Naive thymus-derived CD4-positive, alpha-beta T cell (primary cell): ENCODE measurements at regions not wholly inside any gene's neighbourhood (a gene's known extent, or its start where the extent isn't known, plus 50 kb on each side); places are given as distances from the start of the nearest gene placed in this dataset.
A peak's percentile ranks its signal among the peaks of the same experiment; 100 is the strongest.

Source experiments
- ATAC-seq: fragments of 150-1000 bp; cut with Tn5 transposase; 2 replicates; pipeline ENCODE4 v1.10.0; 2021; ENCODE audit warnings: mild to moderate bottlenecking, moderate library complexity
- CTCF ChIA-PET: fragments of 350-600 bp; sonication (Branson Sonifier 250); formaldehyde crosslinking; loops from one replicate; lab custom pipeline; 2021; ENCODE audit warnings: antibody characterized with exemption; lab: Charles Lee
- POLR2A ChIA-PET: fragments of 350-600 bp; sonication (Branson Sonifier 250); formaldehyde crosslinking; loops from one replicate; lab custom pipeline; 2021; ENCODE audit warnings: antibody characterized with exemption, inconsistent platforms; lab: Charles Lee
- DNase-seq, 9 donors: peaks; one replicate each; pipeline versions ENCODE4 v3.0.0 to v3.0.0-alpha.2; 2020 to 2022; ENCODE audit warnings: mixed read lengths in 1 of 9
- H3K27ac ChIP-seq: one replicate; pipeline ENCODE4 v1.7.0; 2013; ENCODE audit warnings: mild to moderate bottlenecking, low read depth, low read length, moderate library complexity
- H3K27me3 ChIP-seq, 2 donors: one replicate each; pipeline ENCODE4 v1.7.0; 2013; ENCODE audit warnings: low read length in 2 of 2, mild to moderate bottlenecking in 2 of 2, moderate library complexity in 2 of 2; ENCODE audit not compliant: control insufficient read depth in 2 of 2, insufficient read depth in 2 of 2
- H3K36me3 ChIP-seq, 3 experiments: 1 replicate in 2 of 3; 2 replicates in 1 of 3; pipeline ENCODE4 v1.7.0; 2013; ENCODE audit warnings: low read length in 3 of 3, mild to moderate bottlenecking in 3 of 3, moderate library complexity in 1 of 3; ENCODE audit not compliant: insufficient read depth in 3 of 3, control insufficient read depth in 2 of 3
- H3K4me1 ChIP-seq, 2 donors: one replicate each; pipeline ENCODE4 v1.7.0; 2013; ENCODE audit warnings: low read length in 2 of 2, mild to moderate bottlenecking in 2 of 2, moderate library complexity in 1 of 2; ENCODE audit not compliant: control insufficient read depth in 2 of 2, insufficient read depth in 2 of 2
- H3K4me3 ChIP-seq: 2 replicates; pipeline ENCODE4 v1.7.0; 2013; ENCODE audit warnings: mild to moderate bottlenecking, low read length
- H3K9me3 ChIP-seq, 3 experiments: 1 replicate in 2 of 3; 2 replicates in 1 of 3; pipeline ENCODE4 v1.7.0; 2013; ENCODE audit warnings: low read length in 3 of 3; ENCODE audit not compliant: control insufficient read depth in 2 of 3
- H3K27ac Mint-ChIP-seq, 9 donors: one replicate each; pipeline ENCODE4 v1.8.0; 2020 to 2022; ENCODE audit warnings: mixed read lengths in 9 of 9, mild to moderate bottlenecking in 8 of 9, moderate library complexity in 5 of 9, inconsistent platforms in 2 of 9
- H3K27me3 Mint-ChIP-seq, 5 donors: one replicate each; pipeline ENCODE4 v1.8.0; 2021 to 2022; ENCODE audit warnings: mixed read lengths in 5 of 5, mild to moderate bottlenecking in 1 of 5
- H3K36me3 Mint-ChIP-seq, 5 donors: one replicate each; pipeline ENCODE4 v1.8.0; 2020 to 2022; ENCODE audit warnings: mixed read lengths in 5 of 5, mild to moderate bottlenecking in 3 of 5, inconsistent platforms in 1 of 5
- H3K4me1 Mint-ChIP-seq, 7 donors: one replicate each; pipeline ENCODE4 v1.8.0; 2020 to 2022; ENCODE audit warnings: mixed read lengths in 7 of 7, mild to moderate bottlenecking in 3 of 7, inconsistent platforms in 1 of 7
- H3K4me3 Mint-ChIP-seq, 10 donors: one replicate each; pipeline ENCODE4 v1.8.0; 2020 to 2022; ENCODE audit warnings: mild to moderate bottlenecking in 10 of 10, mixed read lengths in 10 of 10, moderate library complexity in 6 of 10, inconsistent platforms in 2 of 10
- H3K9me3 Mint-ChIP-seq, 11 donors: one replicate each; pipeline ENCODE4 v1.8.0; 2020 to 2022; ENCODE audit warnings: mixed read lengths in 11 of 11, mild to moderate bottlenecking in 4 of 11, inconsistent platforms in 1 of 11, moderate library complexity in 1 of 11
- intact Hi-C, 2 donors: fragments of 100-400 bp; cut with micrococcal nuclease; formaldehyde crosslinking; loops; one replicate each; pipeline ENCODE4 v1.15.1; 2023

DNA sequence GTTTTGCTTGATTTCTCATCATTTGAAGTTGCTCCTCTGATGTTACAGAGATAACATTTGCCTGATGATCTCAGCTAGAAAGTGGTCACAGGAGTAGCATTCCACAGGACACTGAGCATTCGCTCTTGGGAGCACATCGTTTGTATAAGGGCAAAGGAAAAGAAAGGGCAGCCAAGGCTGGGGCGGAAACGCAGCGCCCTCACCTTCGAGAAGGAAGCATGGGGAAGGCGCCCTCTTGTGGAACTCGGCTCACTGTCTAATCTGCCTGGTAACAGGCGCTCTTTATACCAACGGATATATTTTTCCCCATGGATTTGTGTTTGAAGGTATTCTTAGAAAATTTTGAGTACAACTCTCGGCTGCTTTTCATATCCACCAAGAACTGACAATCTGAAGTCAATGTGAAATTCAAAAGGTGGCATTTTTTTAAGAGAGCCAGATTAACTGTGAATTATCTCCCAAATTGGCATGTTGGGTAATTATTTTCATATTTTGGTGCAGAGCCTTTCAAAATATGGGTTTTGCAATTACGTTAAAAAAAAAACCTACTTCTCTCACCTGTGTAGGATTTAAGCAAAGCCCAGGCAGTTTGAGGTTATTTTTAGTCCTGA, 172.7 kb downstream of the CAND1 start:
- H3K4me3 Mint-ChIP-seq, result peak overlapping the region in 9 of 10 donors; percentile 29 to 78 (median 59)
- peaks cover 8 to 38% (median 34%) of the 10 kb centered on the region in 7 donors for H3K4me1 Mint-ChIP-seq
- Histone ChIP-seq H3K27ac (no peak overlapping the region), H3K4me3 (no peak overlapping the region), H3K36me3 (no peaks in the 10 kb centered on the region), H3K9me3 (no peaks in the 10 kb centered on the region), H3K27me3 (no peaks in the 10 kb centered on the region), H3K4me1 (peaks cover 5 to 7% of the 10 kb centered on the region in 2 donors)
- H3K9me3 Mint-ChIP-seq, result peaks cover 0 to 8% (median 2%) of the 10 kb centered on the region in 11 donors
- peak overlapping the region in 8 of 9 donors; percentile 17 to 93 (median 53) for H3K27ac Mint-ChIP-seq
- peaks cover 0 to 9% (median 3%) of the 10 kb centered on the region in 5 donors for H3K36me3 Mint-ChIP-seq
- CTCF ChIA-PET, result interaction anchor here (0.6 to 2.8 kb wide), 19 partner anchors 11 to 502 kb away, joined by 3 to 15 read pairs (median 3); no protein-coding TSS in a partner anchor
- intact Hi-C loops, result loop anchor here (1.0 to 10.0 kb wide), 14 partner anchors 41 to 540 kb away; no protein-coding TSS in a partner anchor
- peaks cover 0 to 8% (median 0%) of the 10 kb centered on the region in 5 donors for H3K27me3 Mint-ChIP-seq
- DNase-seq, result peak; percentile 50 to 76 (median 72)
- ATAC-seq, result peak; percentile 94
- POLR2A ChIA-PET, result interaction anchor here (0.6 to 1.9 kb wide), 4 partner anchors 99 to 206 kb away, joined by 3 to 5 read pairs (median 3); no protein-coding TSS in a partner anchor

- CTCF ChIA-PET, result interaction anchor here (0.6 to 2.8 kb wide), 10 partner anchors 11 to 501 kb away, joined by 3 to 15 read pairs (median 3); no protein-coding TSS in a partner anchor
- Mint-ChIP-seq H3K27ac (peak overlapping the region in 2 of 9 donors; percentile 48 to 68), H3K9me3 (peaks cover 0 to 8% (median 2%) of the 10 kb centered on the region in 11 donors), H3K4me3 (peak overlapping the region in 1 of 10 donors; percentile 9), H3K4me1 (peaks cover 5 to 37% (median 29%) of the 10 kb centered on the region in 7 donors), H3K27me3 (peaks cover 0 to 8% (median 0%) of the 10 kb centered on the region in 5 donors), H3K36me3 (peaks cover 0 to 9% (median 3%) of the 10 kb centered on the region in 5 donors)
- H3K9me3 ChIP-seq, result no peaks in the 10 kb centered on the region
- H3K4me1 ChIP-seq, result peaks cover 5 to 7% of the 10 kb centered on the region in 2 donors
- H3K4me3 ChIP-seq, result no peak overlapping the region
- H3K36me3 ChIP-seq, result no peaks in the 10 kb centered on the region
- POLR2A ChIA-PET, result interaction anchor here (0.6 to 1.9 kb wide), 4 partner anchors 99 to 205 kb away, joined by 3 to 5 read pairs (median 3); no protein-coding TSS in a partner anchor
- intact Hi-C loops, result loop anchor here (2.0 to 10.0 kb wide), 6 partner anchors 190 to 540 kb away; no protein-coding TSS in a partner anchor
- no peak overlapping the region for H3K27ac ChIP-seq
- ATAC-seq (no peak), DNase-seq (no peak)
- H3K27me3 ChIP-seq, result no peaks in the 10 kb centered on the region
Observed at GRCh38 chr12:67442347-67442841, 173.2 kb downstream of the CAND1 start.

DNA sequence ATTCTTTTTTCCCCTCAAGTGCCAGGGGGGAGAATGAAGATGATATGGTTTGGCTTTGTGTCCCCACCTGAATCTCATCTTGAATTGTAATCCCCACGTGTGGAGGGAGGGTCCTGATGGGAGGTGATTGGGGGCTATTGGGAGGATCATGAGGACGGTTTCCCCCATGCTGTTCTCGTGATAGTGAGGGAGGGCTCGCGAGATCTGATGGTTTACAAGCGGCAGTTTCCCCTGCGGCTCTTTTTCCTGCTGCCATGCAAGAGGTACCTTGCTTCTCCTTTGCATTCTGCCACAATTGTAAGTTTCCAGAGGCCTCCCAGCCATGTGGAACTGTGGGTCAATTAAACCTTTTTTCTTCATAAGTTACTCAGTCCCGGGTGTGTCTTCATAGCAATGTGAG, 173.7 kb downstream of the CAND1 start:
- H3K36me3 Mint-ChIP-seq, result peaks cover 0 to 9% (median 3%) of the 10 kb centered on the region in 5 donors
- ChIA-PET CTCF (interaction anchor here (0.6 to 2.8 kb wide), 6 partner anchors 10 to 497 kb away, joined by 3 to 15 read pairs (median 3); no protein-coding TSS in a partner anchor), POLR2A (interaction anchor here (0.8 to 0.9 kb wide), 2 partner anchors 98 to 188 kb away, joined by 3 read pairs; no protein-coding TSS in a partner anchor)
- Histone ChIP-seq H3K27me3 (no peaks in the 10 kb centered on the region), H3K4me3 (no peak overlapping the region), H3K27ac (no peak overlapping the region), H3K4me1 (peaks cover 5 to 7% of the 10 kb centered on the region in 2 donors), H3K9me3 (no peaks in the 10 kb centered on the region), H3K36me3 (no peaks in the 10 kb centered on the region)
- peaks cover 7 to 37% (median 27%) of the 10 kb centered on the region in 7 donors for H3K4me1 Mint-ChIP-seq
- intact Hi-C loops, result loop anchor here (2.0 to 10.0 kb wide), 6 partner anchors 189 to 541 kb away; no protein-coding TSS in a partner anchor
- no peak overlapping the region for H3K4me3 Mint-ChIP-seq
- peaks cover 0 to 8% (median 0%) of the 10 kb centered on the region in 5 donors for H3K27me3 Mint-ChIP-seq
- DNase-seq (no peak), ATAC-seq (no peak)
- H3K27ac Mint-ChIP-seq, result peak overlapping the region in 1 of 9 donors; percentile 48
- H3K9me3 Mint-ChIP-seq, result peaks cover 0 to 8% (median 2%) of the 10 kb centered on the region in 11 donors

DNA sequence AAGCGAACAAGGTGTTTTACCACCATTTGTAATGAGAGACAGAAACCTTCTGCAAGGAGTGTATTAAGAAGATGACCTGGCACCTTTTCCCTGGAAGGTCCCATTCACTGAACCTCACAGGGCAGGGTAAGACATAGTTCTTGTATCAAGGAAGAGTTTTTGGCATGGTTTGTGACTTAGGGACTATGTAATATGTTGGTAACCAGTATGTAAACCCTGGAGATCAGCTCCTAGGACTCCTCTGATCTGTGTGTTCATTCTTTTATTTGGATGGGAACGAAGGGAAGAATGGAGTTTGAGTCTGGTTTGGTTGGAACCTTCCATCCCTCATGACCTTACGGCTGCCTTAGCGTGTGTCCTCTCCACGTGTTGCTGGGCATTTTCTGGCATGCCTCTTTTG, 175.4 kb downstream of the CAND1 start:
- H3K4me1 Mint-ChIP-seq, result peaks cover 11 to 51% (median 40%) of the 10 kb centered on the region in 7 donors
- Histone ChIP-seq H3K27me3 (no peaks in the 10 kb centered on the region), H3K27ac (no peak overlapping the region), H3K9me3 (no peaks in the 10 kb centered on the region), H3K4me3 (no peak overlapping the region), H3K4me1 (peaks cover 9 to 19% of the 10 kb centered on the region in 2 donors), H3K36me3 (no peaks in the 10 kb centered on the region)
- DNase-seq (no peak), ATAC-seq (no peak)
- peaks cover 0 to 3% (median 0%) of the 10 kb centered on the region in 5 donors for H3K36me3 Mint-ChIP-seq
- CTCF ChIA-PET, result interaction anchor here (0.8 kb wide), 1 partner anchor 498 kb away, joined by 3 read pairs; no protein-coding TSS in a partner anchor
- POLR2A ChIA-PET, result interaction anchor here (0.7 to 2.2 kb wide), 4 partner anchors 174 to 1355 kb away, joined by 3 to 6 read pairs (median 4); partner anchors contain the start of gene DYRK2
- no peak overlapping the region for H3K27ac Mint-ChIP-seq
- no peak overlapping the region for H3K4me3 Mint-ChIP-seq
- peaks cover 0 to 8% (median 0%) of the 10 kb centered on the region in 5 donors for H3K27me3 Mint-ChIP-seq
- peaks cover 0 to 4% (median 0%) of the 10 kb centered on the region in 11 donors for H3K9me3 Mint-ChIP-seq
- intact Hi-C loops, result loop anchor here (5.0 to 10.0 kb wide), 4 partner anchors 188 to 542 kb away; no protein-coding TSS in a partner anchor

DNA sequence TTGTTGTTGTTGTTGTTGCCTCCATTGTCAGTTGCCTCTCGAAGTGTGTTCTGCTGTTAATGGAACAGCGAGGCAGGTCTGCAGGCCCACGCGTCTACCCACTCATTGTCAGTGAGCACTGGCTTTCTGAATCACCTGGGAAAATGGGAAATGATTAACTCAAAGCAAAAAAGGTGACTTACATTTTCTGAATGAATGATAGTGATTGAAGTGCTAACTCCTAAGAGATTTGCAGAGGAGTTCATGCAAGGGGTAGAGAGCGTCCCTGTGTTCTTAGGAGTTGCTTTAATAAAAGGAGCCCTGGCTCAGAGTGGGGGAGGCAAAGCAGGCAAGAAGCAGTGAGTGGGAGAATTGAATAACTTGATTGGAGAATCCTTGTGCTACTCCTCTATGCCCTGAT, 177.6 kb downstream of the CAND1 start:
- Mint-ChIP-seq H3K4me3 (peak overlapping the region in 1 of 10 donors; percentile 10), H3K27ac (no peak overlapping the region), H3K27me3 (peaks cover 0 to 6% (median 0%) of the 10 kb centered on the region in 5 donors), H3K36me3 (peaks cover 0 to 16% (median 0%) of the 10 kb centered on the region in 5 donors), H3K4me1 (peaks cover 22 to 63% (median 53%) of the 10 kb centered on the region in 7 donors), H3K9me3 (peaks cover 0 to 8% (median 0%) of the 10 kb centered on the region in 11 donors)
- H3K36me3 ChIP-seq, result no peaks in the 10 kb centered on the region
- H3K4me3 ChIP-seq, result no peak overlapping the region
- H3K27ac ChIP-seq, result no peak overlapping the region
- intact Hi-C loops, result loop anchor here (5.0 to 10.0 kb wide), 3 partner anchors 86 to 358 kb away; no protein-coding TSS in a partner anchor
- POLR2A ChIA-PET, result no interaction called here
- DNase-seq (no peak), ATAC-seq (no peak)
- CTCF ChIA-PET, result no interaction called here
- peaks cover 12 to 30% of the 10 kb centered on the region in 2 donors for H3K4me1 ChIP-seq
- no peaks in the 10 kb centered on the region for H3K9me3 ChIP-seq
- H3K27me3 ChIP-seq, result no peaks in the 10 kb centered on the region

DNA sequence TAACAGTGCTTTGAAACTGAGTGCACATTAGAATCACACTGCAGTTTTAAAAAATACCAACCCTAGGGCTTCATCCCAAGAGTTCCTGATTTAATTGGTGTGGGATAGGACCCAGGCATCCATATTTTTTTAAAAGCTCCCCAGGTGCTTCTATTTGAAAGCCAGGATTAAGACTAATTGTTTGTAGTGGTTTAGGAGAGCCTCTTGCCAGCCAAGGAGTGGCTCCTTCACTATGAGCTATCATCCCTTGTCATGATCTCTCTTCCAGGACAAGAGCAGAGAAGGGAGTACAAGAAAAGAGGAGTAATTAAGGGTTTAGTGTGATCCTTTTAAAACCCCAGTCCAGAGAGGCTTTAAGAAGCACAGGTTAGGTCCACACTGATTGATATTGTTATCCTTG, 178.0 kb downstream of the CAND1 start:
- DNase-seq (no peak), ATAC-seq (no peak)
- Mint-ChIP-seq H3K27ac (peak overlapping the region in 1 of 9 donors; percentile 19), H3K4me3 (no peak overlapping the region), H3K4me1 (peaks cover 23 to 63% (median 53%) of the 10 kb centered on the region in 7 donors), H3K9me3 (peaks cover 0 to 8% (median 0%) of the 10 kb centered on the region in 11 donors), H3K36me3 (peaks cover 0 to 16% (median 0%) of the 10 kb centered on the region in 5 donors), H3K27me3 (peaks cover 0 to 5% (median 0%) of the 10 kb centered on the region in 5 donors)
- Histone ChIP-seq H3K36me3 (no peaks in the 10 kb centered on the region), H3K27ac (no peak overlapping the region), H3K9me3 (no peaks in the 10 kb centered on the region), H3K4me1 (peaks cover 12 to 30% of the 10 kb centered on the region in 2 donors), H3K27me3 (no peaks in the 10 kb centered on the region), H3K4me3 (no peak overlapping the region)
- intact Hi-C loops, result loop anchor here (5.0 to 10.0 kb wide), 3 partner anchors 85 to 358 kb away; no protein-coding TSS in a partner anchor
- ChIA-PET POLR2A (interaction anchor here (1.1 kb wide), 1 partner anchor 151 kb away, joined by 4 read pairs; no protein-coding TSS in a partner anchor), CTCF (no interaction called here)
